GM12874 (cell line): ENCODE measurements at regions not wholly inside any gene's neighbourhood (a gene's known extent, or its start where the extent isn't known, plus 50 kb on each side); places are given as distances from the start of the nearest gene placed in this dataset.

Experiments used
- CTCF ChIP-seq: IDR thresholded peaks from 2 replicates; pipeline ENCODE4 v1.5.1; 2011; ENCODE audit warnings: low read depth, mild to moderate bottlenecking, control low read depth, low read length, moderate library complexity; ENCODE audit not compliant: insufficient read depth

- TF ChIP-seq CTCF = no peak
Measured at GRCh38 chr3:14275962-14276909, 97.6 kb downstream of the LSM3 start.

- TF ChIP-seq CTCF = no peak
Measured at GRCh38 chr3:14277557-14277956, 98.9 kb downstream of the LSM3 start.

GRCh38 chr3:14278265-14278798 is 99.7 kb downstream of the LSM3 start:
- TF ChIP-seq CTCF = no peak

GRCh38 chr3:14278799-14279625 is 100.4 kb downstream of the LSM3 start:
- no peak for TF ChIP-seq CTCF

GRCh38 chr3:14279626-14280061 is 101.0 kb downstream of the LSM3 start:
- no peak for TF ChIP-seq CTCF

GRCh38 chr3:14280326-14280725 is 101.7 kb downstream of the LSM3 start:
- no peak for TF ChIP-seq CTCF

GRCh38 chr3:14281053-14281452 is 102.4 kb downstream of the LSM3 start:
- no peak for TF ChIP-seq CTCF
